HepG2 (cell line): ENCODE measurements at regions not wholly inside any gene's neighbourhood (a gene's known extent, or its start where the extent isn't known, plus 50 kb on each side); places are given as distances from the start of the nearest gene placed in this dataset.

Experiments
- ATAC-seq: fragments of 200-7000 bp; cut with Tn5 transposase; 3 replicates; pipeline ENCODE4 v1.9.1; 2020; ENCODE audit warnings: mild to moderate bottlenecking, moderate library complexity
- BruUV-seq: library from RNA; stranded (reverse); fragments of 400-500 nt; replicated peaks from 2 replicates; lab custom pipeline; 2021; lab: Mats Ljungman, UMichigan
- CTCF ChIA-PET: fragments of 300-600 bp; formaldehyde crosslinking; extraction: SDS; loops from one replicate; lab custom pipeline; 2021; ENCODE audit warnings: low total read pairs, inconsistent platforms, low intra/inter-chr PET ratio; lab: Yijun Ruan, JAX
- POLR2A ChIA-PET: fragments of 350-600 bp; sonication (Branson Sonifier 250); formaldehyde crosslinking; loops from one replicate; lab custom pipeline; 2020; ENCODE audit warnings: antibody characterized with exemption, inconsistent platforms; lab: Yijun Ruan, JAX
- DNase-seq: peaks from one replicate; pipeline ENCODE4 v3.0.0-alpha.2; 2015; ENCODE audit warnings: low spot score
- FAIRE-seq: peaks from 3 replicates; lab custom pipeline; 2011; peaks lifted over from hg19 to GRCh38; lab: Jason Lieb, UNC
- H2AFZ ChIP-seq: one replicate; pipeline ENCODE4 v1.6.1; 2011; ENCODE audit warnings: low read length, inconsistent platforms
- H3K27ac ChIP-seq: fragments of 300-600 bp; 3 replicates; pipeline ENCODE4 v1.8.0; 2011; ENCODE audit warnings: mixed run types, mild to moderate bottlenecking, mixed read lengths, low read length, inconsistent platforms; ENCODE audit not compliant: insufficient read depth; ENCODE audit errors: extremely low read length
- H3K27me3 ChIP-seq, 2 experiments: fragments of 200-600 bp in 1 of 2; 2 replicates in 1 of 2; 3 replicates in 1 of 2; pipeline versions ENCODE4 v1.6.0 to v1.8.0; 2011; ENCODE audit warnings: low read length in 2 of 2, mild to moderate bottlenecking in 2 of 2, moderate library complexity in 2 of 2, inconsistent platforms in 1 of 2; ENCODE audit not compliant: insufficient read depth in 2 of 2, control insufficient read depth in 1 of 2
- H3K36me3 ChIP-seq, 2 experiments: fragments of 200-600 bp in 1 of 2; replicated peaks in 1 of 2; 2 replicates in 1 of 2; 3 replicates in 1 of 2; pipeline versions ENCODE4 v1.5.1 to v1.8.0; 2011; ENCODE audit warnings: low read length in 2 of 2, inconsistent platforms in 1 of 2; ENCODE audit not compliant: insufficient read depth in 2 of 2, control insufficient read depth in 1 of 2
- H3K4me1 ChIP-seq: 2 replicates; pipeline ENCODE4 v1.5.1; 2012; ENCODE audit warnings: low read length, inconsistent platforms; ENCODE audit not compliant: insufficient read depth
- H3K4me2 ChIP-seq: 2 replicates; pipeline ENCODE4 v1.6.0; 2011; ENCODE audit warnings: low read depth, low read length, inconsistent platforms
- H3K4me3 ChIP-seq, 3 experiments: fragments of 200-600 bp in 1 of 3; sonication (generic), shearing (Covaris generic) in 1 of 3; replicated peaks in 1 of 3; 2 replicates each; pipeline ENCODE4 v1.5.1; 2011 to 2016; ENCODE audit warnings: low read length in 3 of 3, inconsistent platforms in 2 of 3, low read depth in 2 of 3, mild to moderate bottlenecking in 2 of 3, control low read depth in 1 of 3, mixed read lengths in 1 of 3; ENCODE audit not compliant: insufficient read depth in 1 of 3
- H3K79me2 ChIP-seq: one replicate; pipeline ENCODE4 v1.6.1; 2011; ENCODE audit warnings: low read length, inconsistent platforms; ENCODE audit not compliant: insufficient read depth
- H3K9ac ChIP-seq: 2 replicates; pipeline ENCODE4 v1.6.0; 2011; ENCODE audit warnings: mild to moderate bottlenecking, low read depth, low read length, inconsistent platforms; ENCODE audit not compliant: insufficient read depth
- H3K9me3 ChIP-seq: 2 replicates; pipeline ENCODE4 v1.5.1; 2012; ENCODE audit warnings: mild to moderate bottlenecking, low read length
- H4K20me1 ChIP-seq: 2 replicates; pipeline ENCODE4 v1.6.0; 2011; ENCODE audit warnings: inconsistent platforms, mild to moderate bottlenecking, low read length, moderate library complexity; ENCODE audit not compliant: insufficient read depth
- ARID5B ChIP-seq: IDR thresholded peaks from 2 replicates; pipeline ENCODE4 v1.4.0; 2020; ENCODE audit warnings: mild to moderate bottlenecking, missing genetic modification reagents
- CREB1 ChIP-seq, 2 experiments: fragments of 450-650 bp in 1 of 2; IDR thresholded peaks; 2 replicates each; pipeline ENCODE4 v1.6.1; 2016 to 2017; ENCODE audit warnings: control low read depth in 1 of 2, mild to moderate bottlenecking in 1 of 2, missing compliant biosample characterization in 1 of 2, missing genetic modification characterization in 1 of 2
- CREB3 ChIP-seq: sonication (generic); formaldehyde crosslinking; IDR thresholded peaks from 2 replicates; pipeline ENCODE4 v1.5.0; 2020; ENCODE audit warnings: missing genetic modification reagents
- ERF ChIP-seq: IDR thresholded peaks from 2 replicates; pipeline ENCODE4 v1.6.1; 2018; ENCODE audit warnings: missing biosample characterization, missing genetic modification reagents
- GFI1 ChIP-seq: sonication (generic); formaldehyde crosslinking; IDR thresholded peaks from 2 replicates; pipeline ENCODE4 v1.5.0; 2020; ENCODE audit warnings: missing genetic modification reagents, mild to moderate bottlenecking, borderline replicate concordance
- GPN1 ChIP-seq: sonication (generic); formaldehyde crosslinking; IDR thresholded peaks from 2 replicates; pipeline ENCODE4 v1.5.1; 2020; ENCODE audit warnings: missing genetic modification reagents, borderline replicate concordance
- NRL ChIP-seq: sonication (generic); formaldehyde crosslinking; IDR thresholded peaks from 2 replicates; pipeline ENCODE4 v1.5.0; 2020; ENCODE audit warnings: missing genetic modification reagents, mild to moderate bottlenecking, moderate library complexity, borderline replicate concordance
- REL ChIP-seq: sonication (generic); formaldehyde crosslinking; conservative IDR thresholded peaks from 2 replicates; pipeline ENCODE4 v1.8.0; 2022; ENCODE audit warnings: mild to moderate bottlenecking, missing genetic modification reagents, moderate library complexity
- ZBTB21 ChIP-seq: sonication (generic); formaldehyde crosslinking; IDR thresholded peaks from 2 replicates; pipeline ENCODE4 v1.4.0; 2020; ENCODE audit warnings: missing genetic modification reagents
- ZBTB39 ChIP-seq: sonication (generic); formaldehyde crosslinking; IDR thresholded peaks from 2 replicates; pipeline ENCODE4 v1.5.0; 2020; ENCODE audit warnings: missing genetic modification reagents
- ZNF101 ChIP-seq: sonication (generic); formaldehyde crosslinking; IDR thresholded peaks from 2 replicates; pipeline ENCODE4 v1.4.0; 2020; ENCODE audit warnings: mild to moderate bottlenecking, low read depth, missing genetic modification reagents, borderline replicate concordance
- ZNF264 ChIP-seq: sonication (generic); formaldehyde crosslinking; IDR thresholded peaks from 2 replicates; pipeline ENCODE4 v1.4.0; 2020; ENCODE audit warnings: missing genetic modification reagents
- WGBS: methylation state at CpG from one replicate; pipeline ENCODE4 v1.1.6; 2017; ENCODE audit warnings: low lambda C conversion rate; 5-methylcytosine and 5-hydroxymethylcytosine counted together
- in situ Hi-C: cut with HindIII; loops from 2 replicates; pipeline ENCODE4 v1.10.0; 2017; ENCODE audit warnings: low pct_unique_long_range_greater_than_20kb; ENCODE audit not compliant: extremely low pct_ligation_motif_present
- intact Hi-C: fragments of 100-400 bp; cut with micrococcal nuclease; formaldehyde crosslinking; loops from one replicate; pipeline ENCODE4 v1.10.0; 2022; ENCODE audit not compliant: unreplicated experiment
- TF ChIP-seq, protein P1 (sequence below): sonication (generic); formaldehyde crosslinking; IDR thresholded peaks from 2 replicates; pipeline ENCODE4 v1.4.0; 2020; ENCODE audit warnings: missing genetic modification reagents

GRCh38 chrX:13123857-13124345 lies 79.5 kb upstream of the FAM9C start (continued):
- no peak for TF ChIP-seq ZBTB21
- no peak for TF ChIP-seq NRL (CRISPR knock-in tag)

DNA sequence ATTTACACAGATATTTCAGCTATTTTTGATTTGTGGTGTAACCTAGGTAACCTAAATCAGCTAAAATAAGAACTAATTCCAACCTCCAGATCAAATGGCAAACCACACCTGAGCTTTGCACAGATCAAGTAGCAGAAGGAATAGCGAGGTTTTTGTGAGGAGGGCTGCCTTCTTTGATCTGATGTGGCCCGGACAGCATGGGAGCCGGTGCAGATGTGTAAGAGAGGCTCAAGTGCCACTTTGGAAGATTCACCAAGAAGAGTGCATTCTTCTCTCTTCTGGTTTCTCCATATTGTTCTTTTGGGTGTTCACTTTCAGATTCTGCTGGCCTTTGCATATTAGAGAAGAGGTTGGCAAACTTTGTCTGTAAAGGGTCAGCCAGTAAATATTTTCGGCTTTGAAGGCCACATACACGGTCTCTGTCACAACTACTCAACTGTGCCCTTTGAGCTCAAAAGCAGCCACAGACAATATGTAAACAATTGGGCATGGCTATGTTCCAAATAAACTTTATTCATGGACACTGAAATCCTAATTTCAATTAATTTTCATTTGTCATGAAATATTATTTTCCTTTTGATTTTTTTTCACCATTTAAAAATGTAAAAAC lies 78.9 kb upstream of the FAM9C start:
- H3K36me3 ChIP-seq: no peaks in the 10 kb centered on the region
- H2AFZ ChIP-seq: no peak overlapping the region
- H3K79me2 ChIP-seq: no peaks in the 10 kb centered on the region
- FAIRE-seq: peak; percentile 97
- CTCF ChIA-PET: no interaction called here
- no peaks in the 10 kb centered on the region for H3K9me3 ChIP-seq
- intact Hi-C loops: loop anchor here (1.0 kb wide), 1 partner anchor 176 kb away; no protein-coding TSS in a partner anchor
- peak; percentile 75 for DNase-seq
- peak; percentile 94 for ATAC-seq
- peak overlapping the region; percentile 80 for H3K27ac ChIP-seq
- POLR2A ChIA-PET: no interaction called here
- 0% methylated on average over 3 of the region's 5 CpGs for WGBS
- peak overlapping the region; percentile 66 for H3K4me2 ChIP-seq
- BruUV-seq: no TSS peak
- H3K4me1 ChIP-seq: peaks cover 79% of the 10 kb centered on the region
- H4K20me1 ChIP-seq: no peaks in the 10 kb centered on the region
- in situ Hi-C loops: no loop called here
- peak overlapping the region; percentile 43; the same call in 1 of the 2 replicates for H3K9ac ChIP-seq
- no peaks in the 10 kb centered on the region for H3K27me3 ChIP-seq
- H3K4me3 ChIP-seq: peak overlapping the region; percentile 35 to 54 (median 43); a peak in 5 of 6 replicates
- TF ChIP-seq ZBTB39 (CRISPR knock-in tag) (no peak), CREB1 (IDR thresholded peaks at IDR 0.05) (no peak), CREB1 (CRISPR knock-in tag; IDR thresholded peaks at IDR 0.05) (no peak), CREB3 (CRISPR knock-in tag) (no peak), ZNF264 (CRISPR knock-in tag) (peak; percentile 33; the same call in 1 of the 2 replicates), REL (CRISPR knock-in tag) (no peak), GPN1 (CRISPR knock-in tag) (no peak), ERF (no peak), ARID5B (CRISPR knock-in tag) (peak; percentile 63), GFI1 (CRISPR knock-in tag) (no peak), ZNF101 (CRISPR knock-in tag) (no peak)
- TF ChIP-seq, protein P1, sequence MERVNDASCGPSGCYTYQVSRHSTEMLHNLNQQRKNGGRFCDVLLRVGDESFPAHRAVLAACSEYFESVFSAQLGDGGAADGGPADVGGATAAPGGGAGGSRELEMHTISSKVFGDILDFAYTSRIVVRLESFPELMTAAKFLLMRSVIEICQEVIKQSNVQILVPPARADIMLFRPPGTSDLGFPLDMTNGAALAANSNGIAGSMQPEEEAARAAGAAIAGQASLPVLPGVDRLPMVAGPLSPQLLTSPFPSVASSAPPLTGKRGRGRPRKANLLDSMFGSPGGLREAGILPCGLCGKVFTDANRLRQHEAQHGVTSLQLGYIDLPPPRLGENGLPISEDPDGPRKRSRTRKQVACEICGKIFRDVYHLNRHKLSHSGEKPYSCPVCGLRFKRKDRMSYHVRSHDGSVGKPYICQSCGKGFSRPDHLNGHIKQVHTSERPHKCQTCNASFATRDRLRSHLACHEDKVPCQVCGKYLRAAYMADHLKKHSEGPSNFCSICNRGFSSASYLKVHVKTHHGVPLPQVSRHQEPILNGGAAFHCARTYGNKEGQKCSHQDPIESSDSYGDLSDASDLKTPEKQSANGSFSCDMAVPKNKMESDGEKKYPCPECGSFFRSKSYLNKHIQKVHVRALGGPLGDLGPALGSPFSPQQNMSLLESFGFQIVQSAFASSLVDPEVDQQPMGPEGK (CRISPR knock-in tag): no peak
